H1 (cell line): ENCODE measurements at regions not wholly inside any gene's neighbourhood (a gene's known extent, or its start where the extent isn't known, plus 50 kb on each side); places are given as distances from the start of the nearest gene placed in this dataset.

Source experiments
- BCL11A ChIP-seq, 2 experiments: IDR thresholded peaks; one replicate each; pipeline ENCODE4 v1.6.1; 2011; ENCODE audit warnings: low read depth in 2 of 2, low read length in 2 of 2, mild to moderate bottlenecking in 2 of 2
- TF ChIP-seq, protein P1 (sequence below): IDR thresholded peaks from 2 replicates; pipeline ENCODE4 v1.6.1; 2012; ENCODE audit warnings: low read length, inconsistent platforms

DNA sequence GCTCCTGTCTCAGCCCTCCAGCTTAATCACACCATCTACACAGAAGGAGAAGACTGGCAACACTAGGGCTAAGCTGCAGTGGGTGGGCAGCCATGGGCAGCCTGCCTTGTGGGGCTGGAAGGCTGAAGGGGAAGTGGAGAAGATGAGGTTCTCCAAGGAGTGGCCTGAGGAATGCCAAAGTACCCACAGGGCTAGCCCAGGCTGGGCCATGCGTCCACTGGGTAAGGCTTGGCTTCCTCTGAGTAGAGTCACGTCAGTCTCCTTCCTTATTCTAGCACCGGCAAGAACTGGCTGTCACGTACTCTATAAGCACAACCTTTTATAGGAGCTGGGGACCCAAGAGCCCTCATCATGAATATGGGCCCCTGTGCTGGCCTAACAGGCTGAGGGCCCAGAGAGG lies 110.6 kb upstream of the SIRPA start (continued):
- TF ChIP-seq, protein P1, sequence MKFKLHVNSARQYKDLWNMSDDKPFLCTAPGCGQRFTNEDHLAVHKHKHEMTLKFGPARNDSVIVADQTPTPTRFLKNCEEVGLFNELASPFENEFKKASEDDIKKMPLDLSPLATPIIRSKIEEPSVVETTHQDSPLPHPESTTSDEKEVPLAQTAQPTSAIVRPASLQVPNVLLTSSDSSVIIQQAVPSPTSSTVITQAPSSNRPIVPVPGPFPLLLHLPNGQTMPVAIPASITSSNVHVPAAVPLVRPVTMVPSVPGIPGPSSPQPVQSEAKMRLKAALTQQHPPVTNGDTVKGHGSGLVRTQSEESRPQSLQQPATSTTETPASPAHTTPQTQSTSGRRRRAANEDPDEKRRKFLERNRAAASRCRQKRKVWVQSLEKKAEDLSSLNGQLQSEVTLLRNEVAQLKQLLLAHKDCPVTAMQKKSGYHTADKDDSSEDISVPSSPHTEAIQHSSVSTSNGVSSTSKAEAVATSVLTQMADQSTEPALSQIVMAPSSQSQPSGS, result no peak
- no peak for TF ChIP-seq BCL11A (IDR thresholded peaks at IDR 0.05; ENCODE audit: low read depth in 2 of 2, low read length in 2 of 2)
